Rectal smooth muscle tissue (tissue), 1 donor: ENCODE measurements at regions not wholly inside any gene's neighbourhood (a gene's known extent, or its start where the extent isn't known, plus 50 kb on each side); places are given as distances from the start of the nearest gene placed in this dataset.

ENCODE experiments used
- H3K27ac ChIP-seq: one replicate; pipeline ENCODE4 v1.7.0; 2013; ENCODE audit warnings: low read depth, low read length, inconsistent platforms
- H3K27me3 ChIP-seq: one replicate; pipeline ENCODE4 v1.7.0; 2013; ENCODE audit warnings: low read length; ENCODE audit not compliant: control insufficient read depth, insufficient read depth
- H3K36me3 ChIP-seq: one replicate; pipeline ENCODE4 v1.7.0; 2013; ENCODE audit warnings: low read length; ENCODE audit not compliant: control insufficient read depth, insufficient read depth
- H3K4me1 ChIP-seq: one replicate; pipeline ENCODE4 v1.7.0; 2013; ENCODE audit warnings: low read length; ENCODE audit not compliant: control insufficient read depth, insufficient read depth
- H3K4me3 ChIP-seq: one replicate; pipeline ENCODE4 v1.7.0; 2013; ENCODE audit warnings: low read length
- H3K9ac ChIP-seq: one replicate; pipeline ENCODE4 v1.7.0; 2013; ENCODE audit warnings: low read length

DNA sequence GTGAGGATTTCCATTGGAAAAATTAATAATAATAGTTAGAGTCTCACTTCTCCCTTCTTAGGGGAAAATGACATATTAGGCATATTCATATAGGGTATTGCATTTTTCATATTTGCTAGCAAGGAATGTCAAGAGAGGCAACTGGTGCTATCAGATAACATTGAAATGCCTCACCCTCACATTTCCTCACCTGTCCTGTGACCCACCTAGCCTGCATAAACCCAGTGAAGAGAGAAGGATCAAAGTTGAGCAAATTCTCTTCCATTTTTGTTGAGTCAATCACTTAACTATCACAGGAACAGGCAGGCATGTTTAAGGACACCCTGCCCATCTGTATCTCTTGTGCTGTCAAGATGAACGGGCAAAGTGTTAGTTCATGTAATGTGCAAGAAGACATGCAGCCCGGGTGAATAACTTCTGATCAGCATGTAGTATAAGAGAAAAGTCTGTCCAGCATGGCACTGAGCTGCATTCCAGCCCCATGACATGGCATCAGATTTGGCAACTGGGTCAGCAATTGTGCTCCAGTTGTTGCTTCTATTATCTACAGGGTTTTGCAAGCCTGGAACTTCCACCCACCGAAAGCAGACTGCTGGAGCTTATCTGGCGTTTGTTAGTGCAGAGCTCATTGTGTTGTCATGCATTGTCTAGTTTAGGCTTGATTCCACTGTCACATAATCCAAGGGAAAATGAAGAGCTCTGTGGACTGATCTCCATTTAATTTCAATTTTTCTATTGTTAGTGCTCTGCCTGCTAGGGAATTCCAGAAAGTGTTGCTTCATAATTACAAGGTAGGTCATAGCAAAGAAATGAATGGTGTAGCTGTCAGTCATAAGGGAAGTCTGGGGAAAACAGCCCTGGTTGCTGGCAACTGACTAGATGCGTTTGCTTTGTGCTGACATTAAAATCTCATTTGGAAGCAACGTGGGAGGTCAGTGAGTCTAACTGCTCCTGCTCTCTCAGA is 138.4 kb upstream of the TNFAIP3 start:
- H3K27ac ChIP-seq = no peak overlapping the region
- H3K4me3 ChIP-seq = no peak overlapping the region
- H3K9ac ChIP-seq = no peak overlapping the region
- H3K36me3 ChIP-seq = no peaks in the 10 kb centered on the region
- no peaks in the 10 kb centered on the region for H3K4me1 ChIP-seq
- no peaks in the 10 kb centered on the region for H3K27me3 ChIP-seq

- H3K27ac ChIP-seq = no peak overlapping the region
- no peaks in the 10 kb centered on the region for H3K27me3 ChIP-seq
- no peak overlapping the region for H3K4me3 ChIP-seq
- H3K9ac ChIP-seq = no peak overlapping the region
- H3K36me3 ChIP-seq = no peaks in the 10 kb centered on the region
- no peaks in the 10 kb centered on the region for H3K4me1 ChIP-seq
Measured at GRCh38 chr6:137729866-137730629, 137.0 kb upstream of the TNFAIP3 start.

DNA sequence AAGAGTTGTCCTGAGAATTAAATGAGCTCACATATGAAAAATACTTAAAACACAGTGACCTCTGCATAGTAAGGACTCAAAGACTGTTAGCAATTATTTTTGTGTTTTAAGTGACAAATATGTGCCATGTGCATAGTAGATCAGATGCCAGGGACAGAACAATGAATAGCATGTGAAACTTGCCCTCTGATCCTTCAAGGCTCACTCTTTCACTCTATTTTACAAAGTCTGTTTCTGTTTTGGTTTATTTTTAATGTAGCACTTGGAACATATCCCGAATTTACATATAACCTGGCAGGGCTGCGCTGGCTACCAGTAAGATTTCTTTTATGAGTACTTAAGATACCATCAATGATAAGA is 135.5 kb upstream of the TNFAIP3 start:
- no peaks in the 10 kb centered on the region for H3K4me1 ChIP-seq
- H3K27ac ChIP-seq = no peak overlapping the region
- no peaks in the 10 kb centered on the region for H3K36me3 ChIP-seq
- H3K27me3 ChIP-seq = no peaks in the 10 kb centered on the region
- no peak overlapping the region for H3K4me3 ChIP-seq
- H3K9ac ChIP-seq = no peak overlapping the region

GRCh38 chr6:137731960-137732616 is 135.0 kb upstream of the TNFAIP3 start:
- H3K36me3 ChIP-seq = no peaks in the 10 kb centered on the region
- H3K27me3 ChIP-seq = no peaks in the 10 kb centered on the region
- no peak overlapping the region for H3K9ac ChIP-seq
- H3K4me3 ChIP-seq = no peak overlapping the region
- H3K4me1 ChIP-seq = no peaks in the 10 kb centered on the region
- H3K27ac ChIP-seq = no peak overlapping the region

GRCh38 chr6:137733372-137733771 is 133.7 kb upstream of the TNFAIP3 start:
- H3K4me3 ChIP-seq = no peak overlapping the region
- H3K27me3 ChIP-seq = no peaks in the 10 kb centered on the region
- H3K36me3 ChIP-seq = no peaks in the 10 kb centered on the region
- no peak overlapping the region for H3K9ac ChIP-seq
- H3K4me1 ChIP-seq = no peaks in the 10 kb centered on the region
- H3K27ac ChIP-seq = no peak overlapping the region

- no peak overlapping the region for H3K9ac ChIP-seq
- H3K27me3 ChIP-seq = no peaks in the 10 kb centered on the region
- no peak overlapping the region for H3K27ac ChIP-seq
- no peaks in the 10 kb centered on the region for H3K4me1 ChIP-seq
- H3K4me3 ChIP-seq = no peak overlapping the region
- H3K36me3 ChIP-seq = no peaks in the 10 kb centered on the region
Measured at GRCh38 chr6:137734005-137734874, 132.8 kb upstream of the TNFAIP3 start.

DNA sequence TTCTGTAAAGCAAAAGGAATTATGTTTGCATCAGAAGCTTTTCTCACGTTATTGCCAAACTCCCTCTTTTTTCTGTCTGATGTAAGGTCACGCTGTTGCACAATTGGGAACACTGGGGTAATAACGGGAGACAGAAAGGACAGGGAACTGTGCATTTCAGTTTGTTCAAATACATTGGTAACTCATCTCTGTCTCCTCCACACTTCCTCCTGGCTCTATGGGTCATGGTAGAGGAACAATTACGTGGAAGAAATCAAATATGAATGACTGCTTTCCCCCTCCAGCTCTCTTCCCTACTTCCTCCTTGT is 132.2 kb upstream of the TNFAIP3 start:
- no peak overlapping the region for H3K9ac ChIP-seq
- no peak overlapping the region for H3K4me3 ChIP-seq
- H3K36me3 ChIP-seq = no peaks in the 10 kb centered on the region
- H3K27ac ChIP-seq = no peak overlapping the region
- H3K4me1 ChIP-seq = no peaks in the 10 kb centered on the region
- H3K27me3 ChIP-seq = no peaks in the 10 kb centered on the region

DNA sequence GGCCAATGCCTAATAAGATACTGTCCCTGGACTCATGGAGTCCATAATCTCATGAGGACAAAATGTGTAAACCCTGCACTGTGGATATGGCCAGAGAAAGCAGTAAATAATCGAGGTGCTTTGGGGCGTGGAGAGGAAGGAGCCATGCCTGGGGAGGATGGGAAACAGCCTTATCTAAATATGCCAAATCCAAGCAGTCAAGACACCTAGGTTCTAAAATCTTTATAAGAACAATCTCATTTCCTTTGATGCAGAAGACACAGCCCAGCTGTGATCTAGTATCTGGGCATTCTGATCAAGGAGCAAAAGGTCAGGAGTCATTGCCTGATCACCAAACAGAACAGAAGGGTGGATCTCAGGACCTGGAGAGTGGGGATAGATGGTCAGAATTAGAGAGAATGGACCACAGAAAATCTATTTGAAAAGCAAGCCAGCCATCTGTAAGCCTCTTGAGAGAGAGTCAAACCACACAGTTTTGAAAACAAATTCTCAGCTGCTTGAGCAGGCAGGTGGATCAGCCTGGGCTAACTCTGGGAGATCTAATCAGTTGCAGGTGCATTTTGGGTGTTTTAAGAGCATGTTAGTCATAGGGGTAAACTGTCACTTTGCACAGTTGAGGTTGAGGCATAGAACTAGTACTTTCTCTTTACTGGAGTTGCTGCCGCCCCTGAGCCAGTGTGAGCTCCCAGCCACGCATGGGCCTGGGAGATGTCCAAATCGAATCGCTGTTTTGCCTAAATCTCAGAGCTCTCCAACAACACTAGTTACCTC is 130.8 kb upstream of the TNFAIP3 start:
- Histone ChIP-seq H3K27me3 (no peaks in the 10 kb centered on the region), H3K9ac (no peak overlapping the region), H3K4me3 (no peak overlapping the region), H3K36me3 (no peaks in the 10 kb centered on the region), H3K4me1 (no peaks in the 10 kb centered on the region), H3K27ac (no peak overlapping the region)

DNA sequence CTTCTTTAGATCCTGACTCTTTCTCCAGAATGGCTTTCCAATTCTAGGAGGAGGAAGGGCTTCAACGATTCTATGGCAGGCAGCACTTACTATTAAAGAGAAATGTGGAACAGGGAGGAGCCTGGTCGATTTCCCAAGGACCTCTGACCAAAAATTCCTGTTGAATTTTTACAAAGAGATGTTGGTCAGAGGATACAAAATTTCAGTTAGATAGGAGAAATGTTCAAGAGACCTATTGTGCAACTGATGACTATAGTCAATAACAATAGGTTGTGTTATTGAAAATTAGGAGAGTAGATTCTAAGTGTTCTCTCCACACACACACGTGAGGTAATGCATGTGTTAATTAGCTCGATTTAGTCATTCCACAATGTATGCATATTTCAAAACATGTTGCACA is 130.1 kb upstream of the TNFAIP3 start:
- Histone ChIP-seq H3K27me3 (no peaks in the 10 kb centered on the region), H3K9ac (no peak overlapping the region), H3K36me3 (no peaks in the 10 kb centered on the region), H3K27ac (no peak overlapping the region), H3K4me3 (no peak overlapping the region), H3K4me1 (no peaks in the 10 kb centered on the region)

GRCh38 chr6:137737836-137738596 is 129.0 kb upstream of the TNFAIP3 start:
- H3K27ac ChIP-seq = no peak overlapping the region
- H3K36me3 ChIP-seq = no peaks in the 10 kb centered on the region
- no peaks in the 10 kb centered on the region for H3K27me3 ChIP-seq
- no peak overlapping the region for H3K9ac ChIP-seq
- no peak overlapping the region for H3K4me3 ChIP-seq
- no peaks in the 10 kb centered on the region for H3K4me1 ChIP-seq

DNA sequence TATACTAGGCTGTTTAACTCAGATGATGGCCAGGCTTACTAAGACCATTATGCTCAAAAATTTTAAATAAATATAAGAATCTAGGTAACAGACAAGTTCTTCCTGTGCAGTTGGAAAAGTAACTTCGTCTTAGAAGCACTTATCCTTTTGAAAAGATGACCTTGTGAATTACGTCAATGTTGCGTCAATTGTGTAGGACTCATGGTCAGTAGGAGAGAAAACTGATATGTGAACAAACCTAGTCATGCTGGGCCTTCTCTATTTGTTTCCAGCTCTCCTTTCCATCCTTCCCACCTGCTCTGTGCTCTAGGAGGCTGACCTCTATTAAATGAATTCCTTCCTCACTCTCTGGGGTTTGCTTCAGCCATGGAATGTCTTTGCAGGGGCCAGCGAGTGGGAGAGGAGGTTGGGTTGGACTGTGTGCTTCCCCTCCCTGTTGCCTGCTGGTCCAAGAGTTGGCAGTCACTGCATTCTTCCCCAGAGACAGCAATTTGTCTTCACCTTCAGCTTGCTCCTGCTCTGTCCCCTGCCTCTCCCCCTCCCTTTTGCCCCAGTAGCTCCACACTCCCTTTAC is 128.0 kb upstream of the TNFAIP3 start:
- H3K9ac ChIP-seq = no peak overlapping the region
- H3K27me3 ChIP-seq = no peaks in the 10 kb centered on the region
- H3K36me3 ChIP-seq = no peaks in the 10 kb centered on the region
- H3K27ac ChIP-seq = no peak overlapping the region
- H3K4me3 ChIP-seq = no peak overlapping the region
- no peaks in the 10 kb centered on the region for H3K4me1 ChIP-seq
